ENCODE measurements at regions not wholly inside any gene's neighbourhood (a gene's known extent, or its start where the extent isn't known, plus 50 kb on each side); places are given as distances from the start of the nearest gene placed in this dataset.
"Not testable (repeated sequence)": the region's sequence is repeated elsewhere in the genome, so short reads cannot be mapped to it uniquely, and the experiment has no call there.

GRCh38 chr15:22291054-22291453, 167.6 kb upstream of the GOLGA6L22 start:
- H3K4me3 ChIP-seq (ENCODE audit: control insufficient read depth in 1 of 7, extremely low read depth in 1 of 7, insufficient read depth in 4 of 7, low read depth in 2 of 7, low read length in 6 of 7); H3K27me3 ChIP-seq (replicated peaks in 2 of 5; ENCODE audit: control insufficient read depth in 4 of 5, insufficient read depth in 5 of 5, low read length in 4 of 5); DNase-seq; POLR2A ChIA-PET; H3K36me3 ChIP-seq (ENCODE audit: control insufficient read depth in 4 of 4, insufficient read depth in 4 of 4, low read length in 3 of 4); H3K27ac ChIP-seq (ENCODE audit: insufficient read depth in 1 of 2, low read depth in 1 of 2, low read length in 2 of 2, poor library complexity in 1 of 2, severe bottlenecking in 2 of 2); CTCF ChIA-PET; H3K4me1 ChIP-seq (ENCODE audit: control extremely low read depth in 1 of 4, control insufficient read depth in 4 of 4, insufficient read depth in 4 of 4, low read length in 3 of 4); H3K9me3 ChIP-seq (ENCODE audit: control extremely low read depth in 1 of 5, control insufficient read depth in 4 of 5, insufficient read depth in 2 of 5, low read depth in 1 of 5, low read length in 4 of 5): not testable (repeated sequence)
- 40% methylated on average over 1 of the region's 4 CpGs for WGBS (ENCODE audit: insufficient coverage)

DNA sequence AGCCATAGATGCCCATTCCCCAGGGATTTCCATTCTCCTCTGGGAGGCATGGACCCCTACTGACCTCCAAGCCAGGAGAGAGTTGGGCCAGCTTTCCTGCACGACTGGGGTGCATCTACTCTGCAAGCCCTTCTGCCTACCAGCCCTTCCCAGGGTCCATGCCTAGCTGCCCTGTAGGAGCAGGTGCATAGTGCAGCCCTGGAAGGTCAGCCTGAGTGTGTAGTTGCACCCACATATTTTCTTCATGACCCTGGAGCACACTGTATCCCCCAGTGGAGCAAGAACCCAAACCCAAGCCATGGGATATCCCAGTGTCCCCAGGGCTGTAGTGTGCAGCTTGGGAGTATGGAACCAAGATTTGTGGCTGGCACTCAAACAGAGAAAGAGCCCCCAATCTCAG, 155.6 kb upstream of the GOLGA6L22 start:
- H3K27me3 ChIP-seq (replicated peaks in 2 of 5; ENCODE audit: control insufficient read depth in 4 of 5, insufficient read depth in 5 of 5, low read length in 4 of 5); DNase-seq; H3K9me3 ChIP-seq (ENCODE audit: control extremely low read depth in 1 of 5, control insufficient read depth in 4 of 5, insufficient read depth in 2 of 5, low read depth in 1 of 5, low read length in 4 of 5); H3K4me1 ChIP-seq (ENCODE audit: control extremely low read depth in 1 of 4, control insufficient read depth in 4 of 4, insufficient read depth in 4 of 4, low read length in 3 of 4); POLR2A ChIA-PET; H3K4me3 ChIP-seq (ENCODE audit: control insufficient read depth in 1 of 7, extremely low read depth in 1 of 7, insufficient read depth in 4 of 7, low read depth in 2 of 7, low read length in 6 of 7); CTCF ChIA-PET; H3K36me3 ChIP-seq (ENCODE audit: control insufficient read depth in 4 of 4, insufficient read depth in 4 of 4, low read length in 3 of 4); H3K27ac ChIP-seq (ENCODE audit: insufficient read depth in 1 of 2, low read depth in 1 of 2, low read length in 2 of 2, poor library complexity in 1 of 2, severe bottlenecking in 2 of 2): not testable (repeated sequence)
- no CpG with 5 or more reads among the region's 1 CpG for WGBS (ENCODE audit: insufficient coverage)
